PFSK-1 (cell line): ENCODE measurements at regions not wholly inside any gene's neighbourhood (a gene's known extent, or its start where the extent isn't known, plus 50 kb on each side); places are given as distances from the start of the nearest gene placed in this dataset.

Experiments used
- FOXP2 ChIP-seq: optimal IDR thresholded peaks from 2 replicates; pipeline ENCODE3; 2011; ENCODE audit warnings: borderline replicate concordance, control low read depth, inconsistent platforms; ENCODE audit not compliant: insufficient read depth; ENCODE audit errors: extremely low read length, extremely low read depth
- POLR2AphosphoS5 ChIP-seq: IDR thresholded peaks from 2 replicates; pipeline ENCODE4 v1.6.1; 2012; ENCODE audit warnings: low read depth, mild to moderate bottlenecking, control low read depth, low read length, moderate library complexity
- TAF1 ChIP-seq: IDR thresholded peaks from 2 replicates; pipeline ENCODE4 v1.6.1; 2012; ENCODE audit warnings: low read length, control low read depth, borderline replicate concordance; ENCODE audit not compliant: insufficient read depth
- TF ChIP-seq, protein P1 (sequence below), 2 experiments: IDR thresholded peaks; 2 replicates each; pipeline versions ENCODE4 v1.6.1 to v1.8.0; 2011 to 2012; ENCODE audit warnings: low read depth in 2 of 2, low read length in 2 of 2, control low read depth in 1 of 2, inconsistent platforms in 1 of 2, mild to moderate bottlenecking in 1 of 2, moderate library complexity in 1 of 2; ENCODE audit not compliant: insufficient read depth in 1 of 2

DNA sequence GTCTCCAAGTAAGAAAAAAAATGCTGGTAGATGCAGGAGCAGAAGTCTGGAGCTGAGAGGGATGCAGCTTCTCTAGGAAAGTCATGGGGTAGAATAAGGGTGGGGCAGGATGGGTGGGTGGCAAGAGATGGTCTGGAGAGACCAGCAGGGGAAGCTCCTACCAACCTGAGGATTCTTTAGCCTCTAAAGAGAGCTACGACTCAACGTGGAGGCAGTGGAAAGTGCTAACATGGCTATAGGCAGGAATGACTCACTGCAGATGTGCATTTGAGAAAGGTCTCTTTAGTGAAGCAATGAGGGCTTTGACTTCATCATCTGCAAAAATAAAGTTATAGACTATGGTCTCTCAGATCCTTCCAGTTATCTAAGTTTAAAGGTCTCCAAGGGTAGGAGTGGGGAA, 722.8 kb upstream of the RAB6C start:
- no peak for TF ChIP-seq POLR2AphosphoS5
- TF ChIP-seq, protein P1, sequence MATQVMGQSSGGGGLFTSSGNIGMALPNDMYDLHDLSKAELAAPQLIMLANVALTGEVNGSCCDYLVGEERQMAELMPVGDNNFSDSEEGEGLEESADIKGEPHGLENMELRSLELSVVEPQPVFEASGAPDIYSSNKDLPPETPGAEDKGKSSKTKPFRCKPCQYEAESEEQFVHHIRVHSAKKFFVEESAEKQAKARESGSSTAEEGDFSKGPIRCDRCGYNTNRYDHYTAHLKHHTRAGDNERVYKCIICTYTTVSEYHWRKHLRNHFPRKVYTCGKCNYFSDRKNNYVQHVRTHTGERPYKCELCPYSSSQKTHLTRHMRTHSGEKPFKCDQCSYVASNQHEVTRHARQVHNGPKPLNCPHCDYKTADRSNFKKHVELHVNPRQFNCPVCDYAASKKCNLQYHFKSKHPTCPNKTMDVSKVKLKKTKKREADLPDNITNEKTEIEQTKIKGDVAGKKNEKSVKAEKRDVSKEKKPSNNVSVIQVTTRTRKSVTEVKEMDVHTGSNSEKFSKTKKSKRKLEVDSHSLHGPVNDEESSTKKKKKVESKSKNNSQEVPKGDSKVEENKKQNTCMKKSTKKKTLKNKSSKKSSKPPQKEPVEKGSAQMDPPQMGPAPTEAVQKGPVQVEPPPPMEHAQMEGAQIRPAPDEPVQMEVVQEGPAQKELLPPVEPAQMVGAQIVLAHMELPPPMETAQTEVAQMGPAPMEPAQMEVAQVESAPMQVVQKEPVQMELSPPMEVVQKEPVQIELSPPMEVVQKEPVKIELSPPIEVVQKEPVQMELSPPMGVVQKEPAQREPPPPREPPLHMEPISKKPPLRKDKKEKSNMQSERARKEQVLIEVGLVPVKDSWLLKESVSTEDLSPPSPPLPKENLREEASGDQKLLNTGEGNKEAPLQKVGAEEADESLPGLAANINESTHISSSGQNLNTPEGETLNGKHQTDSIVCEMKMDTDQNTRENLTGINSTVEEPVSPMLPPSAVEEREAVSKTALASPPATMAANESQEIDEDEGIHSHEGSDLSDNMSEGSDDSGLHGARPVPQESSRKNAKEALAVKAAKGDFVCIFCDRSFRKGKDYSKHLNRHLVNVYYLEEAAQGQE (IDR thresholded peaks at IDR 0.05; ENCODE audit: insufficient read depth in 1 of 2, low read depth in 2 of 2, low read length in 2 of 2): no peak
- no peak for TF ChIP-seq FOXP2
- no peak for TF ChIP-seq TAF1
